Amniotic stem cell (primary cell): ENCODE measurements at regions not wholly inside any gene's neighbourhood (a gene's known extent, or its start where the extent isn't known, plus 50 kb on each side); places are given as distances from the start of the nearest gene placed in this dataset.

Experiments used
- DNase-seq: peaks from one replicate; lab custom pipeline; 2025; lab: John Stamatoyannopoulos, UW

DNA sequence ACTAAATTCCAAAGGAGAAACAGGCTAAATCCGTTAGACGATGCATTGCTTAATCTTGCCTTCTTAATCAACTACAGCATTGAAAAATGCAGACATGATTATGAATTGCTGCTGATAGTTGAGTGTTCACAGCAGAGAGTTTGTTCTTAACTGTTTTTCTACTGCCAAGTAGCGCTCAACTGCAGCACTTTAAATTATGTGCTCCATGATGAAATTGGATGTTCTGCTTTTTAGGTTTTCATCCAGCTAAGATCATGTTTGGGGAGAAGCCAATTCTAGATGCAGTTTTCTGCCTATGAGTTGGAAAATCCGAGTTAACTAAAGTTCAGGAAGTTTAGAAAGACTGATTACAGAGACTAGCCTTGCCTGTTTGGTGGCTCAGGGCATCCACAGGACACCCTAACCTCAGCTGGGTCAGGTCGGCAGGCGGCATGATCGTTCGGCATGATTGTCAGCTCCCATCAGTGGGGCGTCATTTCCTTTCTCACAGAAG is 119.4 kb upstream of the PIEZO2 start:
- no peak for DNase-seq

GRCh38 chr18:11268153-11268552 is 118.8 kb upstream of the PIEZO2 start:
- no peak for DNase-seq

DNA sequence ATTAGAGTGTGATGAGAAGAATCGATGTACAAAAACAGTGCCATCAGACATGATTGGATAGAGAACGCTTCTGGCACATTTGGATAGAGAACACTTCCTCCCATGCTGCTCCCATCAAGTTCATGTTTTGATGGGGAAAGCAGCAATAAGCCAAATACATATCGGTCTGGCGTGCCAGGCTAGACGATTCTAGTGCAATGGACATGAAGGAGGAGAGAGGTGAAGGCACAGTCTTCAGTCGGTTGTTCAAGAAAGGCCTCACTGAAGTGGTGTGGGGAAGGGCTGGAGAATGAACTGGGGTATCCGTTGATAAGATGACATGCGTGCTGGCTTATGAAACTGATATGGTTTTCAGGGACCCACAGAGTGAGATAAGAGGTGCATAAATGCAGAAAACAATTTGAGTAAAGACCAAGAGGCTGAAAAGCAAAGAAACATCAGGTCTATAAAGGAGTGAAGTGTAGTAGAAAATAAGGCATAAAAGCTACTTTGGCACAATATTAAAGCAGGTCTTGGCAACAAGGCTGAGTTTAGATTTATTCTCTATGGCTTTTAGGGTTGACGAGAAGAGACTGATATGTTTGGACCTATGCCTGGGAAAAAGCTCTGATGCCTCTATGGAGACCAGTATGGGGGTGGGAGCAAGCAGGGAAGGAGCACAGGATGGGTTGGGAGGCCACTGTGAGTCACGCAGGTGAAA is 117.6 kb upstream of the PIEZO2 start:
- no peak for DNase-seq

GRCh38 chr18:11261486-11261885 is 112.1 kb upstream of the PIEZO2 start:
- DNase-seq: no peak

DNA sequence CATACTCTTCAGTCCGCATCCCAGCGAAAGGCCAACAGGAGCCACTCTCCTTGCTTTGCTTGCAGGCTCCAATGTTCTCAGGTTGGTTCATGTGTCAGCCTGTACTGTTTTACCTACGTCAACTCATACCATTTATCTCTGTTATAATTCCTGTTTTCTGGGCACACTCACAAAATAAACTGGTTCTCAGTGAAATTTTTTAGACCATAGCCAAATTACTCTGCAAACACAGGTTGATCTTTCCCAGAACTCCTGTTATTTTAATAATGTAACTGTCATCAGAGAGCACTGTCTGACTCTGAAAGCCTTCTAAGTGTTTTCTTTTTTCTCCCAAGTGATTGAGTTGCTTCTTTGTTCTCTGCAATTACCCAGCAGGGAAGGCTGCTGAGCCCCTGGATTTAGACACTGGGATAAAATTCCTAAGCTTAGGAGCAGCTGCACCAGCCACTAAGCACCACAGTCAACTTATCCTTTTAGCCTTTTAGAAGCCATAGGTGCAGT is 111.6 kb upstream of the PIEZO2 start:
- no peak for DNase-seq

DNA sequence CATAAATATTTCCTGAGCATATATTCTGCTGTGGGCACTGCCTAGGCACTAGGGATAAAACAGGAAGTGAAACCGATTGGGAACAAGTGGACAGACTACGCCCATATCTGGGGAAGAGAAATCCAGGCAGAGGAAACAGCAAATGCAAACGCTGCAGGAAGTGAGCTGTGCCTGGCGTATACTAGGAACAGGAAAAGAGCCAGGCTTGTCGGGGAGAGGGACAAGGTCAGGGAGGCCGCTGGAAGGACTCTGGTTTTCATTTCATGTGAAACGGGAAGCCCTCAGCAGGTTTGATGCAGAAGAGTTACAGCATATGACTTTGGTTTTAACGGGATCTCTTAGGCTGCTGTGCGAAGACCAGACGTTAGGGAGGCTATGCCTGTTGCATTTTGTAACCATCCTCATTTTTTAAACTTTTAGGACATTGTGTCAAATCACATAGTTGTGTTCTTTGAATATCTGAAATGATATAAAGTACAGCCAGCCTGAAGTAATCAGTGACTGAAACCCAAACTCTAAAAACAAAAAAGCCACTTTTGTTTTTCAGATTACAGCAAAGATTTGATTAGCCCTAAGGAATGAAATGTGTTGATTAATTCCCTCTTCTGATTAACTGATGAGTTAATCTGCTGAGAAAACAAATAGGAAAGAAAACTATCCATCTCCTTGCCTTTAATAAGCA is 110.2 kb upstream of the PIEZO2 start:
- DNase-seq: no peak

DNA sequence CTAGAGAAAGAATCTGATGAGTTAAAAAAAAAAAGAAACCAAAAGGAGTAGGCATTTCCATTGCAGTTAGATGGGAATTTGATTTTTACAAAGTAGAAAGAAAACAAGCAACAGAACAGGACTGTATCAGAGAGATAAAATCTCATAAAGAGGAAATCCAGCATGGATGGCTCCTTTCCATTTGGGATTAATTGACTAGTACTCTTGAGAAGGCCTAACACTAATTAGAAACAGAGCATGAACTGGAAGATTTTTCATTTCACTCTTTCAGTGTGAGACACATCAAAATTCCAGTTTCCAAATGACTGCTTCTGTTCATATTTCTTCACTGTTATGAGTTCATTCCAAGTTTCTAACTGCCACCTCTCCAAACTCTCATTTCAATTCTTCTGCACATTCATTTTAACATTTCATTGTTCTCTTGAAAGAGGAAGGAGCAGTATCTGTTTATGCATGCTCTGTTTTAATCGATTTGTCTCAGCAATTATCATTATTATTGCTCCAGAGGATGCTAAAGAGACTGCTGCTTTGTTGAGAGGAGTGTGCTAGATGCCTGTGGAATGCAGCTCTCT is 108.8 kb upstream of the PIEZO2 start:
- no peak for DNase-seq

DNA sequence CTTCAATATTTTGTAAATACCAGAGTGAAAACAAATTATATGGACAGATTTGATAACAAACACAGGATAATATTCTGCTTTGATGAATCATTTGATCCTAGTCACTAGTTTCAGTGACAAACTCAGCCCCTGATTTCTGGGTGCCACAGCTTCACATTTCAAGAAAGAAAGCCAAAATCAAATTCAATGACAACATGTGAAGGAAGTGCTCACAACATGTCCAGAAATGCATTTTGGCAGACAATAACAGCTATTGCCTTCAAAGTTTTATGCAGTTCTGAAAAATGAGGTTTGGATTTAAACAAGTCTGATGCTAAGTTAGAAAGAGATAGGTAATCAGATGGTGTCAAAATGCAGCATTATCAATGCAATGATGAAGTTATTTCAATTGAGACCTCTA is 106.9 kb upstream of the PIEZO2 start:
- no peak for DNase-seq

DNA sequence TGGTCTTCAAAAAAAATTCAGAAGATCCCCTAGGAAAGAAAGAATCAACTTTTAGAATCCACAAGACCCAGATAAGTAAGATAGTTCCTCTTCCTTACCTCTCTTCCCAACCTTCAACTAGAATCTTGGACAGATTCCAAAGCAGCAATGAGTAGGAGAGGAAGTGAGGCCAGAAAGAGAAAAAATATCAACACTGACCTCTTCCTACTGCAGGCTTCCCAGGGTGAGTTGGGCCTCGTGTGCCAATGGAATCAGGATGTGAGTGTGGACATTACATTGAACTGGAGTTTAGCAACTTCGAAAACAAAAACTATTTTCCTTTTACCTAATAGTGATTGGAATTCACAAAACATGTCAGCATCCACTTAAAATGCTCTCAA is 102.5 kb upstream of the PIEZO2 start:
- DNase-seq: no peak

GRCh38 chr18:11251229-11251890 is 102.0 kb upstream of the PIEZO2 start:
- no peak for DNase-seq

- no peak for DNase-seq
Observed at GRCh38 chr18:11249391-11249790, 100.0 kb upstream of the PIEZO2 start.

DNA sequence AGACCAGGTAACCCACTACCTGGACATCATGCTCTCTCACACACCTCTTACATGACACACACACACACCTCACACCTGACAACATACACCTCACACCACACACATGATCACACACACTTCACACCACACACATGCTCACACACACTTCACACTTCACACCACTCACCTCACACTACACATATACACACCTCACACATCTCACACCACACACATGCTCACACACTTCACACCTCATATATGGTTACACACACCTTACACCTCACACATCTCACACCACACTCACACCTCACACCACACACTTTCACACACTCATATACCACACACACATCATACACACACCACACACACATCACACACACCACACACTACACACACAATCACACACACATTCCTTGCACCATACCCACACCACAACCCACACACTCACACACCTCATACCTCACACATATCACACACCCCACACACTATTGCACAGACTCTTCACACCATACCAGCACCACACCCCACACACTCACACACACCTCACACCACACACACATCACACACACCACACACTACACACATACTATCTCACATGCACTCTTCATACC is 98.1 kb upstream of the PIEZO2 start:
- DNase-seq: no peak

GRCh38 chr18:11246495-11247300 is 97.3 kb upstream of the PIEZO2 start:
- no peak for DNase-seq

DNA sequence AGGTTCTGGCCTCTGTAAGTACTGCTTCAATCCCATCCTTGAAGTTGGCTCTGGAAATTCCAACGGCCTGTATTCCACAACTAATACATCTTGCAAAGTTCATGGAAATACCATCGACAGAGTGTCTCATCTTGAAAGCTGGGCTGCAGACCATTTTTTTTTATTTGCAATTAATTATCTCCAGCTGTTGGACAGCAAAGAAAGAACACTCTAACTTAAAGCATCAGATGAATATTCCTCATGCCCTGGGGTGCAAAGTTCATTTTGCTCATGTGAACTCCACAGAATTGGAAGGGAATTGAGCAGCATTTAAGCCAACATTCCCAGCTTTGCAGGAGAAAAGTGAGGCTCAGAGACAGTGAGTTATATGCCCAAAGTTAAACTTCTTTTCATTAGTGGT is 96.5 kb upstream of the PIEZO2 start:
- DNase-seq: no peak

DNA sequence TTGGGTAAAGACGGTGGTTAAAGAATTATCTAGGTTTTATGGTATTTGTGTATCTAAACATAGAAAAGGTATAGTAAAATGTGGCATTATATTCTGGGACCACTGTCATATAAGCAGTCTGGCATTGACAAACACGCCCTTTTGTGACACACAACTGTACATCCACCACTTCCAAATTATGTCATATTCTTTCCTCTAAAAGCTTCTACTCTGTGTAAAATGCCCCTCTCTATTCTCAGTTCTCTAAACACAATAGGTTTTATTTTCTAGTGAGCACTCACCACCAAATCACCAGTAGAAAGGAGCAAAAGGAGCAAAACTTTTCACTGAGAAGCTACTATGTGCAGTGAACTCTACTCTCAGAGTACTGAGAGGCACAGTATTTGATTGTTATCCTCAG is 88.1 kb upstream of the PIEZO2 start:
- DNase-seq: no peak

GRCh38 chr18:11237066-11237465 is 87.7 kb upstream of the PIEZO2 start:
- no peak for DNase-seq

GRCh38 chr18:11224153-11224552 is 74.8 kb upstream of the PIEZO2 start:
- no peak for DNase-seq

- DNase-seq: no peak
Observed at GRCh38 chr18:11219571-11219970, 70.2 kb upstream of the PIEZO2 start.

DNA sequence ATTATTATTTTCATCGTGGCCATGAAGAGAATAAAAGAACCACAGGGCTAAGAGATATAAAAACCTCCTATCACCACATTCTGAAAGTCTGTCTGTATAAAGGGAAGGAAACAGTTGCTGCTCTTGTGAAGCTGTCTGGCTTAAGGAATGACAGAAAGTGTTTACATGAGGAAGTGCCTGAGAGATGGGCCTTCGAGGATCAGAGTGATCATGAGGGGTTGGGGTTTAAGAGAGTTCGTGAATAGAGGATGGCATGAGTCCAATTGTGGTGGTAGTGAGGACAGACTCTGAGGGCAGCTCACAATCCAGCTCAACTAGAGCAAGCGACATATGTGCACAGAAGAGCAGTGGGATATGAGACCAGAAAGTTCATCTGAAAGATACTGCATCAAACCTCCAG is 65.8 kb upstream of the PIEZO2 start:
- no peak for DNase-seq

DNA sequence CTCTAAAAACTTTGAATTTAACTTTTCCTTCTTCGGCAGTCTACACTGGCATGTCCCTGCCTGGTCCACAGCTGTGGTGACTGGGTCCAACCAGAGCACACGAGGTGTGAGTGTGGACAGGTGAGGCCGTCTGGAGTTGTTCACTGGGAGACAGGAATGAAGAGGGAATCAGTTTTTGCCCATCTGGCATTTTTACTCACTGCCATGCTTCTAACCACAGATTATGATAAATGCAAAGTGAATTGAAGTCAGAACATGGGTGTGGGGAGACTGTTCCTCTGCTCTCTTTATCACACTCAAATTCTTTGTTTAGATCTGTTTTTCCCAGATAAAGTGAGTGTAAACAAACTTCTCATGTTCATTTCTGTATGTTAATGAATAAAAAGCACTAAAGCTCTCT is 54.7 kb upstream of the PIEZO2 start:
- DNase-seq: no peak

DNA sequence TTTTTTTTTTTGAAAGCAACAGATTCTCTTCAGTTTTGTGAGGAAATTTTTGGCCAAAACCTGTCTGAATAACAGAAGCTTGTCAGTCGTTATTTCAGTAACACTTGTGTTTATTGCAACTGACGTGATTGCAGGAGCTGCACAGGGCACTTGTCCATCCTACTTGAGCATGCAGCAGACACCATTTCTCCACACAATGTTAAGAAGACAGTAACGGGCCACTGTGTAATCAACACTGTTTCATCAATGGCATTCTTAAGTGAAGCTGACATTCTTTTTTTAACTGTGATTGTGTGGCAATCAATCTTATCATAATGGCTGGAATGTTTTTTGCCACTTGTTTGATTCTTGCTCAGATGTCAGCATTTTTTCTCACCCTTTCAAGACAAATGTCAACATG is 50.1 kb upstream of the PIEZO2 start:
- DNase-seq: no peak
